ENCODE measurements at regions not wholly inside any gene's neighbourhood (a gene's known extent, or its start where the extent isn't known, plus 50 kb on each side); places are given as distances from the start of the nearest gene placed in this dataset.

- in situ Hi-C loops (cut with HindIII; ENCODE audit: low pct_ligation_motif_present, low sequenced_read_pairs): no loop called here
- Histone ChIP-seq H3K36me3 (replicated peaks) (no peaks in the 10 kb centered on the region), H3K27me3 (replicated peaks) (no peaks in the 10 kb centered on the region), H3K27ac (no peak overlapping the region), H3K4me3 (ENCODE audit: low read depth, low read length) (no peak overlapping the region)
- no peak for TF ChIP-seq CTCF (IDR thresholded peaks at IDR 0.05; ENCODE audit: low read depth, low read length, missing control alignments)
- no peak for DNase-seq
Observed at GRCh38 chr1:217018648-217019047, 295.4 kb upstream of the ESRRG start.

- Histone ChIP-seq H3K27me3 (replicated peaks) (no peaks in the 10 kb centered on the region), H3K36me3 (replicated peaks) (no peaks in the 10 kb centered on the region), H3K27ac (no peak overlapping the region), H3K4me3 (ENCODE audit: low read depth, low read length) (no peak overlapping the region)
- no peak for DNase-seq
- in situ Hi-C loops (cut with HindIII; ENCODE audit: low pct_ligation_motif_present, low sequenced_read_pairs): no loop called here
- no peak for TF ChIP-seq CTCF (IDR thresholded peaks at IDR 0.05; ENCODE audit: low read depth, low read length, missing control alignments)
Observed at GRCh38 chr1:217017165-217017564, 293.9 kb upstream of the ESRRG start.

- in situ Hi-C loops (cut with HindIII; ENCODE audit: low pct_ligation_motif_present, low sequenced_read_pairs): no loop called here
- Histone ChIP-seq H3K36me3 (replicated peaks) (no peaks in the 10 kb centered on the region), H3K27ac (no peak overlapping the region), H3K4me3 (ENCODE audit: low read depth, low read length) (no peak overlapping the region), H3K27me3 (replicated peaks) (no peaks in the 10 kb centered on the region)
- no peak for TF ChIP-seq CTCF (IDR thresholded peaks at IDR 0.05; ENCODE audit: low read depth, low read length, missing control alignments)
- DNase-seq: no peak
Observed at GRCh38 chr1:217014066-217014465, 290.8 kb upstream of the ESRRG start.

GRCh38 chr1:217012659-217013058, 289.4 kb upstream of the ESRRG start:
- Histone ChIP-seq H3K27ac (no peak overlapping the region), H3K4me3 (ENCODE audit: low read depth, low read length) (no peak overlapping the region), H3K36me3 (replicated peaks) (no peaks in the 10 kb centered on the region), H3K27me3 (replicated peaks) (no peaks in the 10 kb centered on the region)
- in situ Hi-C loops (cut with HindIII; ENCODE audit: low pct_ligation_motif_present, low sequenced_read_pairs): no loop called here
- no peak for DNase-seq
- TF ChIP-seq CTCF (IDR thresholded peaks at IDR 0.05; ENCODE audit: low read depth, low read length, missing control alignments): no peak

- H3K36me3 ChIP-seq (replicated peaks): no peaks in the 10 kb centered on the region
- in situ Hi-C loops (cut with HindIII; ENCODE audit: low pct_ligation_motif_present, low sequenced_read_pairs): no loop called here
- TF ChIP-seq CTCF (IDR thresholded peaks at IDR 0.05; ENCODE audit: low read depth, low read length, missing control alignments): no peak
Observed at GRCh38 chr1:217011097-217011496, 287.9 kb upstream of the ESRRG start.

GRCh38 chr1:217010253-217010652, 287.0 kb upstream of the ESRRG start:
- Histone ChIP-seq H3K4me3 (ENCODE audit: low read depth, low read length) (no peak overlapping the region), H3K36me3 (replicated peaks) (no peaks in the 10 kb centered on the region), H3K27ac (no peak overlapping the region), H3K27me3 (replicated peaks) (no peaks in the 10 kb centered on the region)
- in situ Hi-C loops (cut with HindIII; ENCODE audit: low pct_ligation_motif_present, low sequenced_read_pairs): no loop called here
- no peak for DNase-seq
- no peak for TF ChIP-seq CTCF (IDR thresholded peaks at IDR 0.05; ENCODE audit: low read depth, low read length, missing control alignments)

More at GRCh38 chr1:217011097-217011496, 287.9 kb upstream of the ESRRG start:
- DNase-seq: no peak
- H3K27me3 ChIP-seq (replicated peaks): no peaks in the 10 kb centered on the region
- H3K27ac ChIP-seq: no peak overlapping the region
- H3K4me3 ChIP-seq (ENCODE audit: low read depth, low read length): no peak overlapping the region
